ENCODE measurements at regions not wholly inside any gene's neighbourhood (a gene's known extent, or its start where the extent isn't known, plus 50 kb on each side); places are given as distances from the start of the nearest gene placed in this dataset.

DNA sequence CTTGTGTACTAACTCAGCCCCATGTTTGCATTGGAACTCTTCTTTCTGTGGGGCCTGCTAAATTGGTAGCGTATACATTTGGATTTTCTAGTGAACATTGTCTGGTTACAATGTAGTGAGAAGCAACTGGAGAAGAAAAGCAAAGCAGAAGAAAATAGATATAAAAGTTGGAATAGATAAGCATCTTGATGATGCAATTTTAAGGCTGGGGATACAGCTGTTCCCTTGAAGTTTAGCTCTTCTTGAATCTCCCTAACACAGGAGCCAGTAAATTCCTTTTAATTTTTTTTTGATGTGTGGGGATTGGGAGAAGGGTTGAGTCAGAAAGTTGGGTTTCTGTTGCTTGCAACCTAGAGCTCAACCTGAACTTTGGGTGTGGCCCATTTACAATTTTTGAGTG, 308.1 kb downstream of the STIM2 start:
- TF ChIP-seq, protein P1, sequence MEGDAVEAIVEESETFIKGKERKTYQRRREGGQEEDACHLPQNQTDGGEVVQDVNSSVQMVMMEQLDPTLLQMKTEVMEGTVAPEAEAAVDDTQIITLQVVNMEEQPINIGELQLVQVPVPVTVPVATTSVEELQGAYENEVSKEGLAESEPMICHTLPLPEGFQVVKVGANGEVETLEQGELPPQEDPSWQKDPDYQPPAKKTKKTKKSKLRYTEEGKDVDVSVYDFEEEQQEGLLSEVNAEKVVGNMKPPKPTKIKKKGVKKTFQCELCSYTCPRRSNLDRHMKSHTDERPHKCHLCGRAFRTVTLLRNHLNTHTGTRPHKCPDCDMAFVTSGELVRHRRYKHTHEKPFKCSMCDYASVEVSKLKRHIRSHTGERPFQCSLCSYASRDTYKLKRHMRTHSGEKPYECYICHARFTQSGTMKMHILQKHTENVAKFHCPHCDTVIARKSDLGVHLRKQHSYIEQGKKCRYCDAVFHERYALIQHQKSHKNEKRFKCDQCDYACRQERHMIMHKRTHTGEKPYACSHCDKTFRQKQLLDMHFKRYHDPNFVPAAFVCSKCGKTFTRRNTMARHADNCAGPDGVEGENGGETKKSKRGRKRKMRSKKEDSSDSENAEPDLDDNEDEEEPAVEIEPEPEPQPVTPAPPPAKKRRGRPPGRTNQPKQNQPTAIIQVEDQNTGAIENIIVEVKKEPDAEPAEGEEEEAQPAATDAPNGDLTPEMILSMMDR (IDR thresholded peaks at IDR 0.05) = no peak
- no peak for TF ChIP-seq POLR2A (IDR thresholded peaks at IDR 0.05)
- no peak for TF ChIP-seq EP300 (IDR thresholded peaks at IDR 0.05)
